ENCODE measurements at regions not wholly inside any gene's neighbourhood (a gene's known extent, or its start where the extent isn't known, plus 50 kb on each side); places are given as distances from the start of the nearest gene placed in this dataset.
"Not testable (repeated sequence)": the region's sequence is repeated elsewhere in the genome, so short reads cannot be mapped to it uniquely, and the experiment has no call there.

- H3K27me3 Mint-ChIP-seq (ENCODE audit: unreplicated experiment); H3K4me3 Mint-ChIP-seq (ENCODE audit: low read depth, unreplicated experiment); intact Hi-C loops (cut with micrococcal nuclease; ENCODE audit: unreplicated experiment); H3K36me3 Mint-ChIP-seq (ENCODE audit: insufficient read depth, unreplicated experiment); BruUV-seq (replicated peaks); H3K9me3 Mint-ChIP-seq (ENCODE audit: low read depth, unreplicated experiment); DNase-seq; H3K27ac Mint-ChIP-seq (ENCODE audit: unreplicated experiment); CTCF ChIA-PET; H3K4me1 Mint-ChIP-seq (ENCODE audit: low read depth, unreplicated experiment): not testable (repeated sequence)
Observed at GRCh38 chr2:111452208-111452607, 331.5 kb downstream of the BCL2L11 start.

GRCh38 chr2:111453308-111453707 is 332.6 kb downstream of the BCL2L11 start:
- H3K4me1 Mint-ChIP-seq (ENCODE audit: low read depth, unreplicated experiment); BruUV-seq (replicated peaks); H3K4me3 Mint-ChIP-seq (ENCODE audit: low read depth, unreplicated experiment); H3K27ac Mint-ChIP-seq (ENCODE audit: unreplicated experiment); H3K9me3 Mint-ChIP-seq (ENCODE audit: low read depth, unreplicated experiment); H3K27me3 Mint-ChIP-seq (ENCODE audit: unreplicated experiment); CTCF ChIA-PET; DNase-seq; intact Hi-C loops (cut with micrococcal nuclease; ENCODE audit: unreplicated experiment); H3K36me3 Mint-ChIP-seq (ENCODE audit: insufficient read depth, unreplicated experiment): not testable (repeated sequence)

DNA sequence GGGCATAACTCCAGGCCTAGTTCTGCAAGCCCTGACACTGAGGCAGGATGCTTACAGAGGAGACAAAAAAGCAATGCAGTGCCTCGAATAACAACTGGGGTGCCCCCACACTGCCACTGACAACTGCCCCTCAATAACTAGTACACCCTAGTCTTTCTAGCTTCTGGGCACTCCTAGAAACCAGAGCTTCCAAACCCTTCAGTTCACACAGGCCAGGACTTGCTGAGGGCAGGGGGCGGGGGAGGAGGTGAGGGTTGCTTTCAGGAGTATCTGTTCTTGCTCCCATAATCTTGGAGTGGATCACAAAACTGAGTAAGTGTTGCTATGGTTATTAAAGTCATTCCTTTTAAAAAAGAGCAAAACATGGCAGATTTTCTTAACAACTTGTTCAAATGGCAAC is 333.1 kb downstream of the BCL2L11 start:
- CTCF ChIA-PET; intact Hi-C loops (cut with micrococcal nuclease; ENCODE audit: unreplicated experiment); BruUV-seq (replicated peaks); H3K9me3 Mint-ChIP-seq (ENCODE audit: low read depth, unreplicated experiment); DNase-seq; H3K36me3 Mint-ChIP-seq (ENCODE audit: insufficient read depth, unreplicated experiment); H3K4me1 Mint-ChIP-seq (ENCODE audit: low read depth, unreplicated experiment); H3K27me3 Mint-ChIP-seq (ENCODE audit: unreplicated experiment); H3K4me3 Mint-ChIP-seq (ENCODE audit: low read depth, unreplicated experiment); H3K27ac Mint-ChIP-seq (ENCODE audit: unreplicated experiment): not testable (repeated sequence)

GRCh38 chr2:111454404-111454803 is 333.7 kb downstream of the BCL2L11 start:
- CTCF ChIA-PET; H3K9me3 Mint-ChIP-seq (ENCODE audit: low read depth, unreplicated experiment); H3K4me3 Mint-ChIP-seq (ENCODE audit: low read depth, unreplicated experiment); H3K27me3 Mint-ChIP-seq (ENCODE audit: unreplicated experiment); H3K4me1 Mint-ChIP-seq (ENCODE audit: low read depth, unreplicated experiment); H3K27ac Mint-ChIP-seq (ENCODE audit: unreplicated experiment); H3K36me3 Mint-ChIP-seq (ENCODE audit: insufficient read depth, unreplicated experiment); intact Hi-C loops (cut with micrococcal nuclease; ENCODE audit: unreplicated experiment); BruUV-seq (replicated peaks): not testable (repeated sequence)
- DNase-seq = peak; percentile 30

DNA sequence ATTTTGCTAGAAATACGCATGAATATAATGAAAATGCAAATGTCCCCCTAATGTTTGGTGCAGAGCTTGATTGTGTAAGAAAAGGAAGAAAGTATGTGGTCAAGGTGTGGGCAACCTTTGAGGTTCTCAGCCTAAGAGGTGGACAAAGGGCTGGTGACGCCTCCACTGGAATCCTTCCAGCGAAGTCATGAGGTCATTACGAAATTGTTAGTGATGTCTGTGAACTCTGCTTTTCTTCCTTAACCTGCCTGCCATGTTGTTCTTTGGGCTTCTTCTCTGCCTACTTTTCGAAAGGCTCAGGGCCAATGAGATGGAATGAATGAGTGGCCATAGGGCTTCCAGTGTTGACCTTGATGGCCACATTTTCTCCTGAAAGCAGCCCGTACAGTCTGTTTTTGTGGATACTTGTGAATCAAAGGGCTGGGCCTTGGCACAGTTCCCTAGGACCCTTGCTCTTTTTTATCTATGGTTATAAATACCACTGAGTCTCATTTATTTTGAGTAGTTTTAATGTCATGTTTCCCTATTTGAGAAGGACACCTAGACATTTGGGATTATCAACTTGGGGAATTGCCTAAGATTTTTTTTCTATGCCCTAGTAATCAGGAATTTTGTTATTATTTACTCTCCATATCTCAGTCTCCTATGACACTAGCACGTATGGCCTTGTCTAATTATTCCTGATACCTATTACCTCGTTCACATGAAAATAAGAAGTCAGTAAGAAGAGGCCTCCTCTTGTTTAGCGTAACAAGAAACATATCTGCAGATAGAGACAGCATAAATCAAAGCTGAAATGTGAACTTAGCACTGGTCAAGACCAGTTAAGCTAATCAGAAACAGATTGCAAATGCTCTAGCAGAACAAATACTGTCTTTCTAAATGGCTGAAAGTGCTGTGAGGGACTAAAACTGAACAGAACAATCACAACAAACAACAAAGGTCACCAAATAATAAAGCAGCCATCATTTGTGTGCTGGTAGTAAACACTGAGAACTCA is 334.6 kb downstream of the BCL2L11 start:
- H3K36me3 Mint-ChIP-seq (ENCODE audit: insufficient read depth, unreplicated experiment); H3K4me3 Mint-ChIP-seq (ENCODE audit: low read depth, unreplicated experiment); CTCF ChIA-PET; BruUV-seq (replicated peaks); H3K27me3 Mint-ChIP-seq (ENCODE audit: unreplicated experiment); H3K4me1 Mint-ChIP-seq (ENCODE audit: low read depth, unreplicated experiment); intact Hi-C loops (cut with micrococcal nuclease; ENCODE audit: unreplicated experiment); DNase-seq; H3K9me3 Mint-ChIP-seq (ENCODE audit: low read depth, unreplicated experiment): not testable (repeated sequence)
- H3K27ac Mint-ChIP-seq (ENCODE audit: unreplicated experiment) = peak overlapping the region; percentile 67

GRCh38 chr2:111457191-111457590 is 336.5 kb downstream of the BCL2L11 start:
- H3K27ac Mint-ChIP-seq (ENCODE audit: unreplicated experiment); BruUV-seq (replicated peaks); H3K4me1 Mint-ChIP-seq (ENCODE audit: low read depth, unreplicated experiment); intact Hi-C loops (cut with micrococcal nuclease; ENCODE audit: unreplicated experiment); CTCF ChIA-PET; H3K9me3 Mint-ChIP-seq (ENCODE audit: low read depth, unreplicated experiment); H3K36me3 Mint-ChIP-seq (ENCODE audit: insufficient read depth, unreplicated experiment); H3K4me3 Mint-ChIP-seq (ENCODE audit: low read depth, unreplicated experiment); DNase-seq; H3K27me3 Mint-ChIP-seq (ENCODE audit: unreplicated experiment): not testable (repeated sequence)

GRCh38 chr2:111460901-111461300 is 340.2 kb downstream of the BCL2L11 start:
- CTCF ChIA-PET = not testable (repeated sequence)
- H3K27ac Mint-ChIP-seq (ENCODE audit: unreplicated experiment) = peak overlapping the region; percentile 56

DNA sequence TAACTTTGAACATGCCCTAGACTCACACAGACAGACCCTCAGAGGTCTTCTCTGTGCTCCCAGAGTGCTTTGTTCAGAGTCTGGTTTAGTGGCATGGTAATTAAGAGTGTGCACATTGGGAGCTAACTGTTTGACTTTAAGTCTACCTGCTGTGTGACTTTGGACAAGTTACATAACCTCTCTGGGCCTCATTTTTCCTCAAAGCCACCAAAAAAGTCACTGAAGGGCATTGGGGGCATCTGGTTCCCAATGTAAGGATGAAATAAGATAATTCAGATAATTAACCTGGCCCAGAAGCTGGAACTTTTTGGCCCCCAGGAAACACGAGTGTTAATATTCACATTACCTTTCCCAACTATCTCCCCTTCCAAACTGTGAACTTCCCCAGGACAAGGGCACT is 341.1 kb downstream of the BCL2L11 start:
- H3K27ac Mint-ChIP-seq (ENCODE audit: unreplicated experiment); H3K9me3 Mint-ChIP-seq (ENCODE audit: low read depth, unreplicated experiment); H3K36me3 Mint-ChIP-seq (ENCODE audit: insufficient read depth, unreplicated experiment); DNase-seq; CTCF ChIA-PET; H3K4me1 Mint-ChIP-seq (ENCODE audit: low read depth, unreplicated experiment); BruUV-seq (replicated peaks); H3K27me3 Mint-ChIP-seq (ENCODE audit: unreplicated experiment); H3K4me3 Mint-ChIP-seq (ENCODE audit: low read depth, unreplicated experiment); intact Hi-C loops (cut with micrococcal nuclease; ENCODE audit: unreplicated experiment): not testable (repeated sequence)

More at GRCh38 chr2:111460901-111461300, 340.2 kb downstream of the BCL2L11 start:
- H3K36me3 Mint-ChIP-seq (ENCODE audit: insufficient read depth, unreplicated experiment); DNase-seq; H3K9me3 Mint-ChIP-seq (ENCODE audit: low read depth, unreplicated experiment); H3K4me1 Mint-ChIP-seq (ENCODE audit: low read depth, unreplicated experiment); intact Hi-C loops (cut with micrococcal nuclease; ENCODE audit: unreplicated experiment); H3K27me3 Mint-ChIP-seq (ENCODE audit: unreplicated experiment); BruUV-seq (replicated peaks); H3K4me3 Mint-ChIP-seq (ENCODE audit: low read depth, unreplicated experiment): not testable (repeated sequence)

- CTCF ChIA-PET; H3K27ac Mint-ChIP-seq (ENCODE audit: unreplicated experiment); H3K4me3 Mint-ChIP-seq (ENCODE audit: low read depth, unreplicated experiment); DNase-seq; BruUV-seq (replicated peaks); H3K9me3 Mint-ChIP-seq (ENCODE audit: low read depth, unreplicated experiment); intact Hi-C loops (cut with micrococcal nuclease; ENCODE audit: unreplicated experiment); H3K4me1 Mint-ChIP-seq (ENCODE audit: low read depth, unreplicated experiment); H3K27me3 Mint-ChIP-seq (ENCODE audit: unreplicated experiment): not testable (repeated sequence)
- H3K36me3 Mint-ChIP-seq (ENCODE audit: insufficient read depth, unreplicated experiment) = peaks cover 16% of the 10 kb centered on the region
Observed at GRCh38 chr2:111462572-111462971, 341.9 kb downstream of the BCL2L11 start.

- peaks cover 16% of the 10 kb centered on the region for H3K36me3 Mint-ChIP-seq (ENCODE audit: insufficient read depth, unreplicated experiment)
- intact Hi-C loops (cut with micrococcal nuclease; ENCODE audit: unreplicated experiment); H3K9me3 Mint-ChIP-seq (ENCODE audit: low read depth, unreplicated experiment); H3K27me3 Mint-ChIP-seq (ENCODE audit: unreplicated experiment); DNase-seq; H3K4me1 Mint-ChIP-seq (ENCODE audit: low read depth, unreplicated experiment); CTCF ChIA-PET; BruUV-seq (replicated peaks); H3K27ac Mint-ChIP-seq (ENCODE audit: unreplicated experiment); H3K4me3 Mint-ChIP-seq (ENCODE audit: low read depth, unreplicated experiment): not testable (repeated sequence)
Observed at GRCh38 chr2:111463238-111463848, 342.6 kb downstream of the BCL2L11 start.
